ENCODE measurements at regions not wholly inside any gene's neighbourhood (a gene's known extent, or its start where the extent isn't known, plus 50 kb on each side); places are given as distances from the start of the nearest gene placed in this dataset.

- H3K27me3 ChIP-seq (ENCODE audit: control insufficient read depth in 2 of 2, insufficient read depth in 2 of 2, low read length in 2 of 2) = no peaks in the 10 kb centered on the region
- POLR2A ChIA-PET = no interaction called here
- intact Hi-C loops (cut with micrococcal nuclease) (no loop called here), in situ Hi-C loops (cut with MboI) (no loop called here)
- no peak for ATAC-seq
- no peaks in the 10 kb centered on the region for H3K9me3 ChIP-seq (replicated peaks; ENCODE audit: control insufficient read depth, insufficient read depth, low read depth, low read length)
- H3K9ac ChIP-seq (ENCODE audit: insufficient read depth in 1 of 2, low read depth in 2 of 2, low read length in 2 of 2) = no peak overlapping the region
- H3K79me2 ChIP-seq (ENCODE audit: control insufficient read depth, insufficient read depth, low read length) = no peaks in the 10 kb centered on the region
- TF ChIP-seq ZNF354B (CRISPR knock-in tag; IDR thresholded peaks at IDR 0.05) = no peak
- TF ChIP-seq MTA2 (IDR thresholded peaks at IDR 0.05; ENCODE audit: low read depth) = no peak
- TF ChIP-seq UBTF (IDR thresholded peaks at IDR 0.05; ENCODE audit: borderline replicate concordance in 1 of 2, low read depth in 2 of 2, low read length in 2 of 2) = no peak
- TF ChIP-seq CEBPB (tag; IDR thresholded peaks at IDR 0.05) = no peak
- TF ChIP-seq ZNF668 (CRISPR knock-in tag; IDR thresholded peaks at IDR 0.05) = no peak
- TF ChIP-seq YY1 (IDR thresholded peaks at IDR 0.05; ENCODE audit: borderline replicate concordance in 1 of 3, control insufficient read depth in 1 of 3, extremely low read depth in 1 of 3, insufficient read depth in 3 of 3, insufficient read length in 1 of 3, insufficient replicate concordance in 2 of 3, low read depth in 1 of 3, low read length in 2 of 3) = no peak
- no peak for TF ChIP-seq IRF2 (CRISPR knock-in tag; IDR thresholded peaks at IDR 0.05)
- TF ChIP-seq XRCC4 (IDR thresholded peaks at IDR 0.05; ENCODE audit: extremely low read depth, insufficient read depth, insufficient read length) = no peak
- no peak for TF ChIP-seq BDP1 (IDR thresholded peaks at IDR 0.05; ENCODE audit: insufficient read depth, insufficient read length)
- TF ChIP-seq POLR2G (IDR thresholded peaks at IDR 0.05; ENCODE audit: low read depth, low read length) = no peak
- TF ChIP-seq ZNF445 (CRISPR knock-in tag; IDR thresholded peaks at IDR 0.05; ENCODE audit: low read depth) = no peak
- no TSS peak for BruUV-seq (replicated peaks)
- no peaks in the 10 kb centered on the region for H3K9me1 ChIP-seq (ENCODE audit: control insufficient read depth, insufficient read depth, low read length)
- no peak for FAIRE-seq
- 0% methylated on average over 1 of the region's 1 CpG for WGBS (ENCODE audit: insufficient coverage, low coverage, missing lambda C conversion rate)
- H2AFZ ChIP-seq (ENCODE audit: low read depth, low read length) = no peak overlapping the region
- H3K36me3 ChIP-seq (ENCODE audit: control insufficient read depth, insufficient read depth, low read length) = no peaks in the 10 kb centered on the region
- CTCF ChIA-PET (ENCODE audit: low intra/inter-chr PET ratio) = no interaction called here
- no peak overlapping the region for H3K27ac ChIP-seq (ENCODE audit: extremely low read depth, low read depth, low read length)
- no peaks in the 10 kb centered on the region for H3K4me1 ChIP-seq (replicated peaks in 1 of 2; ENCODE audit: control insufficient read depth in 2 of 2, insufficient read depth in 2 of 2, low read length in 2 of 2)
- no peak overlapping the region for H3K4me2 ChIP-seq (ENCODE audit: insufficient read depth, low read length)
- no peak overlapping the region for H3K4me3 ChIP-seq
- no peaks in the 10 kb centered on the region for H4K20me1 ChIP-seq (replicated peaks; ENCODE audit: control insufficient read depth, insufficient read depth, low read length)
- DNase-seq (ENCODE audit: extremely low read depth in 1 of 4, low spot score in 3 of 4) = no peak
These were observed 186.3 kb upstream of the VSTM2A start for GRCh38 chr7:54355842-54356241.
